ENCODE measurements at regions not wholly inside any gene's neighbourhood (a gene's known extent, or its start where the extent isn't known, plus 50 kb on each side); places are given as distances from the start of the nearest gene placed in this dataset.

- no peak for DNase-seq
Measured at GRCh38 chr16:79439901-79440300, 160.6 kb downstream of the MAF start.

GRCh38 chr16:79437764-79438751 lies 162.5 kb downstream of the MAF start:
- DNase-seq: no peak

GRCh38 chr16:79436885-79437284 lies 163.7 kb downstream of the MAF start:
- no peak for DNase-seq

- no peak for DNase-seq
Measured at GRCh38 chr16:79434771-79435170, 165.8 kb downstream of the MAF start.

GRCh38 chr16:79434092-79434491 lies 166.4 kb downstream of the MAF start:
- DNase-seq: no peak

- DNase-seq: no peak
Measured at GRCh38 chr16:79431923-79432322, 168.6 kb downstream of the MAF start.

- no peak for DNase-seq
Measured at GRCh38 chr16:79430191-79430678, 170.3 kb downstream of the MAF start.

- DNase-seq: no peak
Measured at GRCh38 chr16:79429381-79430190, 171.0 kb downstream of the MAF start.

GRCh38 chr16:79426663-79427062 lies 173.9 kb downstream of the MAF start:
- DNase-seq: no peak

GRCh38 chr16:79422064-79422463 lies 178.5 kb downstream of the MAF start:
- no peak for DNase-seq

GRCh38 chr16:79421126-79421525 lies 179.4 kb downstream of the MAF start:
- DNase-seq: no peak

- no peak for DNase-seq
Measured at GRCh38 chr16:79420493-79420892, 180.0 kb downstream of the MAF start.

GRCh38 chr16:79419148-79419547 lies 181.4 kb downstream of the MAF start:
- DNase-seq: no peak

- DNase-seq: no peak
Measured at GRCh38 chr16:79417601-79418008, 182.9 kb downstream of the MAF start.

GRCh38 chr16:79415983-79416640 lies 184.4 kb downstream of the MAF start:
- DNase-seq: no peak

GRCh38 chr16:79412783-79413225 lies 187.7 kb downstream of the MAF start:
- no peak for DNase-seq

- peak; percentile 42 for DNase-seq
Measured at GRCh38 chr16:79411805-79412204, 188.7 kb downstream of the MAF start.

- no peak for DNase-seq
Measured at GRCh38 chr16:79411357-79411756, 189.2 kb downstream of the MAF start.

- no peak for DNase-seq
Measured at GRCh38 chr16:79409978-79410377, 190.6 kb downstream of the MAF start.

- DNase-seq: no peak
Measured at GRCh38 chr16:79408355-79408754, 192.2 kb downstream of the MAF start.

- no peak for DNase-seq
Measured at GRCh38 chr16:79407461-79408135, 192.9 kb downstream of the MAF start.

- no peak for DNase-seq
Measured at GRCh38 chr16:79407005-79407404, 193.5 kb downstream of the MAF start.

Data from activated CD4-positive, alpha-beta T cell treated with anti-CD3 and anti-CD28 coated beads, Interleukin-2, amount 50 U/mL, for 16 hours (primary cell).